ENCODE measurements at regions not wholly inside any gene's neighbourhood (a gene's known extent, or its start where the extent isn't known, plus 50 kb on each side); places are given as distances from the start of the nearest gene placed in this dataset.

- H3K4me3 Mint-ChIP-seq: no peak overlapping the region
- no peaks in the 10 kb centered on the region for H3K36me3 Mint-ChIP-seq (ENCODE audit: low read depth)
- 80% methylated on average over 1 of the region's 1 CpG; no CpG with 5 or more reads in 1 of the 2 experiments for WGBS, 2 experiments (ENCODE audit: insufficient coverage in 1 of 2, insufficient read length in 1 of 2)
- TF ChIP-seq, protein P1, sequence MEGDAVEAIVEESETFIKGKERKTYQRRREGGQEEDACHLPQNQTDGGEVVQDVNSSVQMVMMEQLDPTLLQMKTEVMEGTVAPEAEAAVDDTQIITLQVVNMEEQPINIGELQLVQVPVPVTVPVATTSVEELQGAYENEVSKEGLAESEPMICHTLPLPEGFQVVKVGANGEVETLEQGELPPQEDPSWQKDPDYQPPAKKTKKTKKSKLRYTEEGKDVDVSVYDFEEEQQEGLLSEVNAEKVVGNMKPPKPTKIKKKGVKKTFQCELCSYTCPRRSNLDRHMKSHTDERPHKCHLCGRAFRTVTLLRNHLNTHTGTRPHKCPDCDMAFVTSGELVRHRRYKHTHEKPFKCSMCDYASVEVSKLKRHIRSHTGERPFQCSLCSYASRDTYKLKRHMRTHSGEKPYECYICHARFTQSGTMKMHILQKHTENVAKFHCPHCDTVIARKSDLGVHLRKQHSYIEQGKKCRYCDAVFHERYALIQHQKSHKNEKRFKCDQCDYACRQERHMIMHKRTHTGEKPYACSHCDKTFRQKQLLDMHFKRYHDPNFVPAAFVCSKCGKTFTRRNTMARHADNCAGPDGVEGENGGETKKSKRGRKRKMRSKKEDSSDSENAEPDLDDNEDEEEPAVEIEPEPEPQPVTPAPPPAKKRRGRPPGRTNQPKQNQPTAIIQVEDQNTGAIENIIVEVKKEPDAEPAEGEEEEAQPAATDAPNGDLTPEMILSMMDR (conservative IDR thresholded peaks at IDR 0.05): no peak
- H3K27ac Mint-ChIP-seq: no peak overlapping the region
- no peaks in the 10 kb centered on the region for H3K4me1 Mint-ChIP-seq
- no peak overlapping the region for H3K9ac ChIP-seq (ENCODE audit: extremely low read depth, low read length, poor library complexity, severe bottlenecking)
- no peaks in the 10 kb centered on the region for H3K27me3 Mint-ChIP-seq (ENCODE audit: insufficient read depth)
- no peak for DNase-seq
- no peak overlapping the region for H3K27ac ChIP-seq (ENCODE audit: low read depth, low read length)
- no peak overlapping the region for H3K4me3 ChIP-seq (ENCODE audit: low read length)
- H3K9me3 ChIP-seq (ENCODE audit: control insufficient read depth, low read length): no peaks in the 10 kb centered on the region
- no peaks in the 10 kb centered on the region for H3K4me1 ChIP-seq (ENCODE audit: control insufficient read depth, insufficient read depth, low read length)
- H3K27me3 ChIP-seq (ENCODE audit: control insufficient read depth, insufficient read depth, low read length, poor library complexity, severe bottlenecking): no peaks in the 10 kb centered on the region
- H3K36me3 ChIP-seq (ENCODE audit: control insufficient read depth, insufficient read depth, low read length): no peaks in the 10 kb centered on the region
- no peaks in the 10 kb centered on the region for H3K9me3 Mint-ChIP-seq
Observed at GRCh38 chr18:1680108-1680507, 775.4 kb downstream of the ADCYAP1 start.

GRCh38 chr18:1691863-1692262 is 787.2 kb downstream of the ADCYAP1 start:
- Mint-ChIP-seq H3K4me3 (no peak overlapping the region), H3K36me3 (ENCODE audit: low read depth) (no peaks in the 10 kb centered on the region)
- H3K27me3 ChIP-seq (ENCODE audit: control insufficient read depth, insufficient read depth, low read length, poor library complexity, severe bottlenecking): no peaks in the 10 kb centered on the region

GRCh38 chr18:1708006-1708405 is 803.3 kb downstream of the ADCYAP1 start:
- H3K4me1 ChIP-seq (ENCODE audit: control insufficient read depth, insufficient read depth, low read length): no peaks in the 10 kb centered on the region
- no peaks in the 10 kb centered on the region for H3K27me3 Mint-ChIP-seq (ENCODE audit: insufficient read depth)
- no peak overlapping the region for H3K9ac ChIP-seq (ENCODE audit: extremely low read depth, low read length, poor library complexity, severe bottlenecking)
- H3K36me3 Mint-ChIP-seq (ENCODE audit: low read depth): no peaks in the 10 kb centered on the region
- 81% methylated on average over 2 of the region's 2 CpGs; no CpG with 5 or more reads in 1 of the 2 experiments for WGBS, 2 experiments (ENCODE audit: insufficient coverage in 1 of 2, insufficient read length in 1 of 2)
- DNase-seq: no peak
- no peaks in the 10 kb centered on the region for H3K36me3 ChIP-seq (ENCODE audit: control insufficient read depth, insufficient read depth, low read length)
- no peaks in the 10 kb centered on the region for H3K9me3 ChIP-seq (ENCODE audit: control insufficient read depth, low read length)
- no peak overlapping the region for H3K4me3 Mint-ChIP-seq
- H3K4me3 ChIP-seq (ENCODE audit: low read length): no peak overlapping the region
- no peak overlapping the region for H3K27ac ChIP-seq (ENCODE audit: low read depth, low read length)
- no peaks in the 10 kb centered on the region for H3K27me3 ChIP-seq (ENCODE audit: control insufficient read depth, insufficient read depth, low read length, poor library complexity, severe bottlenecking)
- H3K27ac Mint-ChIP-seq: no peak overlapping the region
- no peaks in the 10 kb centered on the region for H3K4me1 Mint-ChIP-seq
- TF ChIP-seq, protein P1 (conservative IDR thresholded peaks at IDR 0.05): no peak
- H3K9me3 Mint-ChIP-seq: no peaks in the 10 kb centered on the region

More at GRCh38 chr18:1691863-1692262, 787.2 kb downstream of the ADCYAP1 start:
- Mint-ChIP-seq H3K9me3 (no peaks in the 10 kb centered on the region), H3K4me1 (no peaks in the 10 kb centered on the region), H3K27me3 (ENCODE audit: insufficient read depth) (no peaks in the 10 kb centered on the region), H3K27ac (no peak overlapping the region)
- H3K36me3 ChIP-seq (ENCODE audit: control insufficient read depth, insufficient read depth, low read length): no peaks in the 10 kb centered on the region
- DNase-seq: no peak
- no peaks in the 10 kb centered on the region for H3K4me1 ChIP-seq (ENCODE audit: control insufficient read depth, insufficient read depth, low read length)
- no peak overlapping the region for H3K9ac ChIP-seq (ENCODE audit: extremely low read depth, low read length, poor library complexity, severe bottlenecking)
- no peaks in the 10 kb centered on the region for H3K9me3 ChIP-seq (ENCODE audit: control insufficient read depth, low read length)
- no peak overlapping the region for H3K4me3 ChIP-seq (ENCODE audit: low read length)
- TF ChIP-seq, protein P1 (conservative IDR thresholded peaks at IDR 0.05): no peak
- H3K27ac ChIP-seq (ENCODE audit: low read depth, low read length): no peak overlapping the region
- 83 to 96% methylated on average over 2 of the region's 2 CpGs for WGBS, 2 experiments (ENCODE audit: insufficient coverage in 1 of 2, insufficient read length in 1 of 2)
